K562 (cell line): ENCODE measurements at regions not wholly inside any gene's neighbourhood (a gene's known extent, or its start where the extent isn't known, plus 50 kb on each side); places are given as distances from the start of the nearest gene placed in this dataset.

Experiments used
- ATF3 ChIP-seq, 2 experiments: fragments of 450-650 bp in 1 of 2; sonication (generic) in 1 of 2; formaldehyde crosslinking in 1 of 2; IDR thresholded peaks in 1 of 2; conservative IDR thresholded peaks in 1 of 2; 2 replicates each; pipeline versions ENCODE4 v1.6.1 to v1.8.1; 2016 to 2023; ENCODE audit warnings: mild to moderate bottlenecking in 2 of 2, moderate library complexity in 2 of 2, inconsistent platforms in 1 of 2, missing genetic modification reagents in 1 of 2
- ATF4 ChIP-seq: fragments of 450-650 bp; formaldehyde crosslinking; IDR thresholded peaks from 2 replicates; pipeline ENCODE4 v1.4.0; 2022; ENCODE audit warnings: mild to moderate bottlenecking, moderate library complexity
- CBX1 ChIP-seq: sonication (generic); IDR thresholded peaks from 2 replicates; pipeline ENCODE4 v1.6.1; 2016; ENCODE audit warnings: antibody characterized with exemption, low read depth, mild to moderate bottlenecking
- GABPB2 ChIP-seq: fragments of 250-450 bp; sonication (Bioruptor Pico); conservative IDR thresholded peaks from 2 replicates; pipeline ENCODE4 v1.5.1; 2021; ENCODE audit warnings: mild to moderate bottlenecking
- HEY1 ChIP-seq: fragments of 250-450 bp; sonication (Bioruptor Pico); IDR thresholded peaks from 2 replicates; pipeline ENCODE4 v1.5.0; 2020; ENCODE audit warnings: mild to moderate bottlenecking, moderate library complexity, borderline replicate concordance
- RAD51 ChIP-seq: fragments of 450-650 bp; IDR thresholded peaks from 2 replicates; pipeline ENCODE4 v1.7.1; 2016; ENCODE audit warnings: low read depth, mild to moderate bottlenecking, borderline replicate concordance
- REST ChIP-seq, 2 experiments: fragments of 450-650 bp; formaldehyde crosslinking in 1 of 2; IDR thresholded peaks; 2 replicates each; pipeline versions ENCODE4 v1.4.0 to v1.6.1; 2014 to 2020; ENCODE audit warnings: mild to moderate bottlenecking in 2 of 2, borderline replicate concordance in 1 of 2, low read depth in 1 of 2
- RFX5 ChIP-seq: IDR thresholded peaks from 2 replicates; pipeline ENCODE4 v1.6.1; 2011; ENCODE audit warnings: low read depth, mild to moderate bottlenecking, improper control_type of control experiment, low read length
- SOX6 ChIP-seq: fragments of 450-650 bp; IDR thresholded peaks from 2 replicates; pipeline ENCODE4 v1.6.1; 2014; ENCODE audit warnings: mild to moderate bottlenecking
- UBTF ChIP-seq, 2 experiments: IDR thresholded peaks; 2 replicates each; pipeline ENCODE4 v1.6.1; 2012; ENCODE audit warnings: improper control_type of control experiment in 2 of 2, low read depth in 2 of 2, low read length in 2 of 2, borderline replicate concordance in 1 of 2
- ZC3H8 ChIP-seq: fragments of 450-650 bp; IDR thresholded peaks from 2 replicates; pipeline ENCODE4 v1.6.1; 2017
- ZNF165 ChIP-seq: fragments of 250-450 bp; sonication (Bioruptor Pico); IDR thresholded peaks from 2 replicates; pipeline ENCODE4 v1.4.0; 2020; ENCODE audit warnings: borderline replicate concordance

GRCh38 chr13:44015811-44016210, 136.1 kb downstream of the LACC1 start (continued):
- TF ChIP-seq REST (IDR thresholded peaks at IDR 0.05; ENCODE audit: borderline replicate concordance) (no peak), REST (CRISPR knock-in tag; IDR thresholded peaks at IDR 0.05; ENCODE audit: low read depth) (no peak), HEY1 (no peak), ATF4 (CRISPR knock-in tag) (no peak), ZC3H8 (no peak), RFX5 (no peak), RAD51 (no peak), ZNF165 (no peak), GABPB2 (CRISPR knock-in tag) (no peak), UBTF (IDR thresholded peaks at IDR 0.05; ENCODE audit: borderline replicate concordance in 1 of 2, low read depth in 2 of 2, low read length in 2 of 2) (no peak), ATF3 (IDR thresholded peaks at IDR 0.05) (no peak), ATF3 (CRISPR knock-in tag; conservative IDR thresholded peaks at IDR 0.05) (no peak), SOX6 (no peak), CBX1 (no peak)
